ENCODE measurements at regions not wholly inside any gene's neighbourhood (a gene's known extent, or its start where the extent isn't known, plus 50 kb on each side); places are given as distances from the start of the nearest gene placed in this dataset.

- no peak for TF ChIP-seq CTCF (IDR thresholded peaks at IDR 0.05; ENCODE audit: insufficient read depth, low read length)
- TF ChIP-seq POLR2AphosphoS5 (IDR thresholded peaks at IDR 0.05; ENCODE audit: low read depth), result no peak
- TF ChIP-seq REST (IDR thresholded peaks at IDR 0.05; ENCODE audit: insufficient replicate concordance, low read depth), result no peak
Measured at GRCh38 chr21:18142655-18143054, 102.0 kb upstream of the CHODL start.

Data from HL-60 (cell line).